Nephron (organoid): ENCODE measurements at regions not wholly inside any gene's neighbourhood (a gene's known extent, or its start where the extent isn't known, plus 50 kb on each side); places are given as distances from the start of the nearest gene placed in this dataset.
A peak's percentile ranks its signal among the peaks of the same experiment; 100 is the strongest.

Experiments
- H3K27ac Mint-ChIP-seq, 3 experiments: 2 replicates each; pipeline ENCODE4 v1.8.0; 2020; ENCODE audit warnings: mixed read lengths in 3 of 3, mild to moderate bottlenecking in 2 of 3, moderate library complexity in 1 of 3
- H3K27me3 Mint-ChIP-seq: 2 replicates; pipeline ENCODE4 v1.8.0; 2021; ENCODE audit warnings: low read depth, mild to moderate bottlenecking, moderate library complexity, mixed read lengths
- H3K36me3 Mint-ChIP-seq: 2 replicates; pipeline ENCODE4 v1.8.0; 2020; ENCODE audit warnings: low read depth, mixed read lengths
- H3K4me1 Mint-ChIP-seq: 2 replicates; pipeline ENCODE4 v1.8.0; 2020; ENCODE audit warnings: mixed read lengths
- H3K4me3 Mint-ChIP-seq, 3 experiments: 2 replicates each; pipeline ENCODE4 v1.8.0; 2020; ENCODE audit warnings: mild to moderate bottlenecking in 3 of 3, mixed read lengths in 3 of 3, moderate library complexity in 2 of 3
- H3K9me3 Mint-ChIP-seq: 2 replicates; pipeline ENCODE4 v1.8.0; 2020; ENCODE audit warnings: mixed read lengths
- TF ChIP-seq, protein P1 (sequence below), 3 experiments: fragments of 200-600 bp; sonication (generic); IDR thresholded peaks; one replicate each; pipeline ENCODE4 v1.5.0; 2021; ENCODE audit warnings: antibody characterized with exemption in 3 of 3; ENCODE audit not compliant: unreplicated experiment in 3 of 3

DNA sequence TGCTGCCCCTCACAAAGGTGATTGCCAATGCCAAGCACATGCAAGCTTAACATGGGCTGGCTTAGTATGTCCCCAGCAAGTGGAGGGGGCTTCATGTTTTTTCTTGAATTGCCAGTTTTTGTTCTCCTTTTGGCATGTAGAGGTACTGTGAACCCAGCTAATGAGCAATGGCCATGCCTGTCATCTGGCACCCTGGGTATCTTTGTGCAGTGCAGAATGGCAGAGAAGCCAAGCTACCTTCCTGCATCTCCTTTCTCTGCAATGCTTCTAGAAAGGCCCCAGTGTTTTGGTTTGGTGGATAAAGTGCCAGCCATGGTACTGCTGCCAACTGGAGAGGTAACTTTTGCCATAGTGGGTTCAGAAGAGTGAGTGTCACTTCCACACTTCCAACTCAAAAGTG lies 576.9 kb downstream of the CMPK2 start:
- no peaks in the 10 kb centered on the region for H3K36me3 Mint-ChIP-seq
- H3K4me3 Mint-ChIP-seq, result no peak overlapping the region
- H3K27me3 Mint-ChIP-seq, result peaks cover 3% of the 10 kb centered on the region
- no peak overlapping the region for H3K27ac Mint-ChIP-seq
- peaks cover 5% of the 10 kb centered on the region for H3K4me1 Mint-ChIP-seq
- TF ChIP-seq, protein P1, sequence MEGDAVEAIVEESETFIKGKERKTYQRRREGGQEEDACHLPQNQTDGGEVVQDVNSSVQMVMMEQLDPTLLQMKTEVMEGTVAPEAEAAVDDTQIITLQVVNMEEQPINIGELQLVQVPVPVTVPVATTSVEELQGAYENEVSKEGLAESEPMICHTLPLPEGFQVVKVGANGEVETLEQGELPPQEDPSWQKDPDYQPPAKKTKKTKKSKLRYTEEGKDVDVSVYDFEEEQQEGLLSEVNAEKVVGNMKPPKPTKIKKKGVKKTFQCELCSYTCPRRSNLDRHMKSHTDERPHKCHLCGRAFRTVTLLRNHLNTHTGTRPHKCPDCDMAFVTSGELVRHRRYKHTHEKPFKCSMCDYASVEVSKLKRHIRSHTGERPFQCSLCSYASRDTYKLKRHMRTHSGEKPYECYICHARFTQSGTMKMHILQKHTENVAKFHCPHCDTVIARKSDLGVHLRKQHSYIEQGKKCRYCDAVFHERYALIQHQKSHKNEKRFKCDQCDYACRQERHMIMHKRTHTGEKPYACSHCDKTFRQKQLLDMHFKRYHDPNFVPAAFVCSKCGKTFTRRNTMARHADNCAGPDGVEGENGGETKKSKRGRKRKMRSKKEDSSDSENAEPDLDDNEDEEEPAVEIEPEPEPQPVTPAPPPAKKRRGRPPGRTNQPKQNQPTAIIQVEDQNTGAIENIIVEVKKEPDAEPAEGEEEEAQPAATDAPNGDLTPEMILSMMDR (IDR thresholded peaks at IDR 0.05; ENCODE audit: unreplicated experiment in 3 of 3), result no peak
- H3K9me3 Mint-ChIP-seq, result peaks cover 15% of the 10 kb centered on the region

DNA sequence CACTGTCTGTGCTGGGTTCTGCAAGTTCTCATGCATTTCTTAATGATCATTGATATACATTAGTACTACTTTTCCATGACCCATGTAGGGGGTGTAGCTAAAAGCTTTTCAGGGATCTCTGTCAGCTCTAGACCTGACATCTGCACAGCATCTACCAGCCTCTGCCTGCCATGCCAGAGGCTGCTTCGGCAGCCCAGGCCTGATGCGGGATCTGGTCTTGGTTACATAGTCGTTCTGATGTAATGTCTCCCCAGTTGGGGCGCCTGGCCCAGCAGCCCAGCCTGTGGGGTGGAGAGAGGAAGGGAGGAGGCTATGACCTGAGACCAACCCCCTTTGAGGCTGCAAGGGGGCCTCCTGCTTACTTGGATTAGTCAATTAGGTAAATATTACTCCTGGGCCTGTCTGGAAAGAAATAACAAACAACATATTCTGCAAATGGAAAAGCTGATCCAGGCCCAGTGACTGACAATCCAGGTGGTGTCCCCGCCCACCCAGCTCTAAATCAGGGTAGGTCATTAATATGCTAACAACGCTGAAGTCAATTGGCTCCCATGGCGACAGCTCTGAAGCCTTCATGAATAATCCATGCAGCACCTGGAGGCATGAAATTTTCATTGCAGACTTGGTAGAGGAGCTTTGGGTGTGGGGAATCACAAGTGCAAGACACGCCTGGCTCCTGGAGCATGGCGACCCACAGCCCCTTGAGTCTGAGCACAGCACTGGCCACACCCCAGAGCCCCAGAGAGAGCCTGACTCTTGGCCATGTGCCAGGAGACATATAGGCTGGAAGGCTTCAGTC lies 575.3 kb downstream of the CMPK2 start:
- peaks cover 5% of the 10 kb centered on the region for H3K4me1 Mint-ChIP-seq
- no peak overlapping the region for H3K4me3 Mint-ChIP-seq
- H3K36me3 Mint-ChIP-seq, result no peaks in the 10 kb centered on the region
- H3K27ac Mint-ChIP-seq, result peak overlapping the region; percentile 82 to 93 (median 84)
- peaks cover 3% of the 10 kb centered on the region for H3K27me3 Mint-ChIP-seq
- TF ChIP-seq, protein P1 (IDR thresholded peaks at IDR 0.05; ENCODE audit: unreplicated experiment in 3 of 3), result no peak
- H3K9me3 Mint-ChIP-seq, result peaks cover 24% of the 10 kb centered on the region

DNA sequence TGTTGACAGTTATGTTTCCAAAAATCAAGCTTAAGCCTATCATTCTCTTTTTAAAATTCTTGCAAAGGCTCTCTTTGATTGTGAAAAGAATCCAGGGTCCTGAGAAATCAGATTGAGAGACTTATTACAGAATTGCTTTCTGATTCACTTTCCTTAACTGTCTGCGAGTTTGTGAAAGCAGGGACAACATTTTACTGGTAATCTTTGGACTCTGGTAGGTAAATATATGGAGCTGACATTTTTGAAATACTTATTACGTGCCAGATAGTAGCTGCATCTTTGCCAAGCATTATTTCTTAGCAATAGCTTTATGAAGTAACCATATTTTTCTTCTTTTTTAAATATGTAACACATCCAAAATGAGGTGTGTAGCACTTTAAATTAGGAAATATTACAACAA lies 570.9 kb downstream of the CMPK2 start:
- Mint-ChIP-seq H3K36me3 (no peaks in the 10 kb centered on the region), H3K4me1 (no peaks in the 10 kb centered on the region), H3K27ac (no peak overlapping the region), H3K9me3 (peaks cover 26% of the 10 kb centered on the region), H3K27me3 (no peaks in the 10 kb centered on the region), H3K4me3 (no peak overlapping the region)
- TF ChIP-seq, protein P1 (IDR thresholded peaks at IDR 0.05; ENCODE audit: unreplicated experiment in 3 of 3), result no peak

DNA sequence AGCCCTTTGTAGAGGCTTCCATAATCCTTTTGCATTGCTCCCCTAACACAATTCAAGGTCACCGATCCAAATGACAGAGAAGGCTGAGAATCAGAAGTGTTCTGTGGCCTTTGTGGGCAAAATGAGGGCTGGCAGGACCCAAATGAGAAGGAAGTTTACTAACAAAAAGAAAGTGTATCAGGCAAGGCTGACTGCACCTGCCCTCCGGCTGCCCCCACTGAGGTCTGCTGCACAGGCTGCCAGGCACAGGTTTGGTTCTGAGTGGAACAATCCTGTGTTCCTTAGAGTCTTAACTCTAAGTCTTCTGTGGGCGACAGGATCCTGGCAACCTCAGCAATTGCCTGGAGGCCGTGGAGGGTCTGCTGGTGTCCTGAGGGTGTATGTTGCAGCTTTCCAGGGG lies 568.5 kb downstream of the CMPK2 start:
- H3K27ac Mint-ChIP-seq, result no peak overlapping the region
- H3K4me3 Mint-ChIP-seq, result no peak overlapping the region
- H3K27me3 Mint-ChIP-seq, result peaks cover 5% of the 10 kb centered on the region
- H3K4me1 Mint-ChIP-seq, result no peaks in the 10 kb centered on the region
- H3K36me3 Mint-ChIP-seq, result no peaks in the 10 kb centered on the region
- TF ChIP-seq, protein P1 (IDR thresholded peaks at IDR 0.05; ENCODE audit: unreplicated experiment in 3 of 3), result no peak
- peaks cover 20% of the 10 kb centered on the region for H3K9me3 Mint-ChIP-seq

DNA sequence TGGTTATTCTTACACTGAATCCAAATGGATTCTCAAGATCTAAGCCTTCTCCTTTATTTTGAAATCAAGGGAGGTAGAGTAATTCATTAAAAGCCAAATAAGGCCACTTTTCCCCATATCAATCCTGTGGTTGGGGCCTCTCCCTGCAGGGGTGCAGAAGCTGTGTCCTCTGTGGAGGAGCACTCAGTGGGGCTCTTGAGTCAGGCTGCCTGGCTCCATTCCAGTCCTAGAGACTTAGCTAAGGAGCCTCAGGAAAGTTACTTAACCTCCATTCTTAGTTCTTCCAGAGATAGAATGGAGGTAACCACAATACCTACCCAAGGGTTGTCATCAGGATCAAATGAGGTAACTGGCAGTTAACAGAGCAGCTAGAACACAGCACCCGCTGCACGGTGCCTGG lies 564.3 kb downstream of the CMPK2 start:
- Mint-ChIP-seq H3K4me1 (no peaks in the 10 kb centered on the region), H3K9me3 (peaks cover 2% of the 10 kb centered on the region), H3K27ac (no peak overlapping the region), H3K27me3 (peaks cover 5% of the 10 kb centered on the region), H3K4me3 (no peak overlapping the region), H3K36me3 (no peaks in the 10 kb centered on the region)
- TF ChIP-seq, protein P1 (IDR thresholded peaks at IDR 0.05; ENCODE audit: unreplicated experiment in 3 of 3), result no peak

DNA sequence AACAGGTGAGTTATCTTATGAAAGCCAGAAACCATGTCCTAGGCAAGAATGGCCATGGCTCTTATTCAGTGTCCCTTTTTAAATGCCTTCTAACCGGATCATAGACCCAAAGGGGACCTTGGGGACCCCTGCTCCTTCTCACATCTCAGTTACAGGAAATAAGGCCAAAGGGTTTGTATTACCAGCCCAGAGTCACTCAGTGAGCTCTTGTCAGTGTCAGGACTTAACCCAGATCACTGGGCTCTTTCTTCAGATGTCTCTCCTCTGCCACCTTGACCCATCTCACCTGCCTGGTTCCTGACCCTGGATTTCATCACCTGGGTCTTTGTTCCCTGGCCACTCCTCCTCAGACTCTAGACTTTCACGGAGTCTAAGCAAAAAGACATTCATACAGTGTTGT lies 556.7 kb downstream of the CMPK2 start:
- Mint-ChIP-seq H3K36me3 (no peaks in the 10 kb centered on the region), H3K4me1 (peaks cover 30% of the 10 kb centered on the region), H3K27ac (no peak overlapping the region), H3K27me3 (peaks cover 4% of the 10 kb centered on the region), H3K4me3 (no peak overlapping the region), H3K9me3 (no peaks in the 10 kb centered on the region)
- TF ChIP-seq, protein P1 (IDR thresholded peaks at IDR 0.05; ENCODE audit: unreplicated experiment in 3 of 3), result no peak
